RWPE1 (cell line): ENCODE measurements at regions not wholly inside any gene's neighbourhood (a gene's known extent, or its start where the extent isn't known, plus 50 kb on each side); places are given as distances from the start of the nearest gene placed in this dataset.
A peak's percentile ranks its signal among the peaks of the same experiment; 100 is the strongest.

Source experiments
- CTCF ChIA-PET: fragments of 350-600 bp; sonication (Branson Sonifier 250); formaldehyde crosslinking; extraction: SDS; loops from one replicate; lab custom pipeline; 2021; lab: Yijun Ruan, JAX
- POLR2A ChIA-PET: fragments of 400-600 bp; formaldehyde crosslinking; extraction: SDS; loops from one replicate; lab custom pipeline; 2020; ENCODE audit warnings: antibody characterized with exemption; ENCODE audit not compliant: low non-redundant PET; lab: Yijun Ruan, JAX
- DNase-seq: peaks from one replicate; pipeline ENCODE4 v3.0.0; 2012; ENCODE audit warnings: low spot score
- H3K27ac ChIP-seq: fragments of 450-650 bp; 2 replicates; pipeline ENCODE4 v1.5.1; 2017
- CTCF ChIP-seq: fragments of 450-650 bp; conservative IDR thresholded peaks from 2 replicates; pipeline ENCODE4 v1.5.1; 2017; ENCODE audit warnings: low read depth, mild to moderate bottlenecking

- ChIA-PET CTCF (interaction anchor here (0.6 to 1.8 kb wide), 11 partner anchors 10 to 389 kb away, joined by 3 to 7 read pairs (median 4); no protein-coding TSS in a partner anchor), POLR2A (no interaction called here)
- peak; percentile 60 for DNase-seq
Observed at GRCh38 chr12:93127582-93128331, 198.7 kb upstream of the EEA1 start.

GRCh38 chr12:93128332-93128707 is 199.2 kb upstream of the EEA1 start:
- CTCF ChIA-PET = interaction anchor here (0.6 to 1.8 kb wide), 9 partner anchors 10 to 253 kb away, joined by 3 to 7 read pairs (median 4); no protein-coding TSS in a partner anchor
- H3K27ac ChIP-seq = peak overlapping the region; percentile 82
- no peak for DNase-seq
- no peak for TF ChIP-seq CTCF
- POLR2A ChIA-PET = no interaction called here

More at GRCh38 chr12:93127582-93128331, 198.7 kb upstream of the EEA1 start:
- H3K27ac ChIP-seq = peak overlapping the region; percentile 82
- peak; percentile 68 for TF ChIP-seq CTCF

- no peak for TF ChIP-seq CTCF
- ChIA-PET POLR2A (no interaction called here), CTCF (no interaction called here)
- no peak for DNase-seq
- H3K27ac ChIP-seq = no peak overlapping the region
Observed at GRCh38 chr12:93130366-93131054, 201.4 kb upstream of the EEA1 start.

GRCh38 chr12:93133361-93133760 is 204.3 kb upstream of the EEA1 start:
- ChIA-PET CTCF (no interaction called here), POLR2A (no interaction called here)
- DNase-seq = no peak
- TF ChIP-seq CTCF = no peak
- no peak overlapping the region for H3K27ac ChIP-seq

- ChIA-PET CTCF (no interaction called here), POLR2A (no interaction called here)
- no peak for DNase-seq
- TF ChIP-seq CTCF = no peak
- H3K27ac ChIP-seq = no peak overlapping the region
Observed at GRCh38 chr12:93134175-93134890, 205.2 kb upstream of the EEA1 start.

- TF ChIP-seq CTCF = no peak
- ChIA-PET CTCF (no interaction called here), POLR2A (no interaction called here)
- no peak for DNase-seq
- no peak overlapping the region for H3K27ac ChIP-seq
Observed at GRCh38 chr12:93134893-93135285, 205.8 kb upstream of the EEA1 start.
